ENCODE measurements at regions not wholly inside any gene's neighbourhood (a gene's known extent, or its start where the extent isn't known, plus 50 kb on each side); places are given as distances from the start of the nearest gene placed in this dataset.

GRCh38 chr5:54689411-54690251, 172.1 kb downstream of the SNX18 start:
- no peak for DNase-seq (ENCODE audit: low spot score)
- no peaks in the 10 kb centered on the region for H3K9me3 ChIP-seq
- no peak overlapping the region for H3K27ac ChIP-seq
- H3K4me1 ChIP-seq: no peaks in the 10 kb centered on the region
- no peak for TF ChIP-seq CTCF (IDR thresholded peaks at IDR 0.05)
- no peaks in the 10 kb centered on the region for H3K27me3 ChIP-seq
- no peaks in the 10 kb centered on the region for H3K36me3 ChIP-seq
- H3K4me3 ChIP-seq: no peak overlapping the region

DNA sequence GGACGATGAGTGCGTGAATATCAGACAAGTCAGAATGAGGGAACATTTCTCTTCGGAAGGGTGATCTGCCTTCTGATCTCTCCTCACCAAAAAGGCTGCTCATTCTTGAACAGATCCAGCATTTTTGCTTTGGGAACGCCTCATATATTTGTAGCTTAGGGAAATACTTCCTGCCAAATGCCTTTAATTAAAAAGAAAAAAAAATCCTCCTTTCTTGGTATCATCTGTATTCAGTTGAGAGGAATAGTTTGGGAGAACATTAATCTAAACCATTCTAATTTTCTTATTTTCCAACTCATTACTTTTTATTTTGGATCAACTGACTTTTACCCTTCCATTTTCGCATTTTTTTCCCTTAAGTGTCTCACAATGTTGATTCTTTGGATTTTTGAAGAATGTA, 163.4 kb downstream of the SNX18 start:
- H3K4me3 ChIP-seq: no peak overlapping the region
- H3K27me3 ChIP-seq: no peaks in the 10 kb centered on the region
- H3K4me1 ChIP-seq: no peaks in the 10 kb centered on the region
- H3K27ac ChIP-seq: no peak overlapping the region
- no peak for DNase-seq (ENCODE audit: low spot score)
- H3K9me3 ChIP-seq: no peaks in the 10 kb centered on the region
- no peak for TF ChIP-seq CTCF (IDR thresholded peaks at IDR 0.05)
- no peaks in the 10 kb centered on the region for H3K36me3 ChIP-seq

- no peak for TF ChIP-seq CTCF (IDR thresholded peaks at IDR 0.05)
Observed at GRCh38 chr5:54679686-54680085, 162.1 kb downstream of the SNX18 start.

DNA sequence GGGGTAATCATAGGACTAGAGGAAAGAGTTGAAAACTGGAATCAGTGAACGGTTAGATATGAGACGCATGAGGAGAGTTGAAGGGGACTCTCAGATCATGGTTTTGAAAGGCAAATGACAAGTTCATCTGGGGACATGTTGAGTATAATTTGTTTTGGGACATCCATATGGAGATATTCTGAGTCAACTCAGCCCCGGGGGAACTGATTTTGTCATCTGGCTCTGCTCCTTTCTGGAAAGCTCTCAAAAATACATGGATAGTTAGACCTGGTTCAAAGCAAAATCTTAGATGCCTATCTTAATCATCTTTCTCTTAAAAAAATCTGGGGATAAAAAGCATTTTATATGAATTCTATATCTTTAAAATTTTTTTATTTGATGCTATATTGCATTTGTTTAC, 161.2 kb downstream of the SNX18 start:
- no peaks in the 10 kb centered on the region for H3K36me3 ChIP-seq
- no peak for TF ChIP-seq CTCF (IDR thresholded peaks at IDR 0.05)
- DNase-seq (ENCODE audit: low spot score): no peak
- no peaks in the 10 kb centered on the region for H3K4me1 ChIP-seq
- no peaks in the 10 kb centered on the region for H3K27me3 ChIP-seq
- no peaks in the 10 kb centered on the region for H3K9me3 ChIP-seq
- H3K27ac ChIP-seq: no peak overlapping the region
- no peak overlapping the region for H3K4me3 ChIP-seq

More at GRCh38 chr5:54679686-54680085, 162.1 kb downstream of the SNX18 start:
- no peak overlapping the region for H3K27ac ChIP-seq
- no peaks in the 10 kb centered on the region for H3K36me3 ChIP-seq
- H3K9me3 ChIP-seq: no peaks in the 10 kb centered on the region
- no peak for DNase-seq (ENCODE audit: low spot score)
- no peaks in the 10 kb centered on the region for H3K27me3 ChIP-seq
- no peaks in the 10 kb centered on the region for H3K4me1 ChIP-seq
- H3K4me3 ChIP-seq: no peak overlapping the region

DNA sequence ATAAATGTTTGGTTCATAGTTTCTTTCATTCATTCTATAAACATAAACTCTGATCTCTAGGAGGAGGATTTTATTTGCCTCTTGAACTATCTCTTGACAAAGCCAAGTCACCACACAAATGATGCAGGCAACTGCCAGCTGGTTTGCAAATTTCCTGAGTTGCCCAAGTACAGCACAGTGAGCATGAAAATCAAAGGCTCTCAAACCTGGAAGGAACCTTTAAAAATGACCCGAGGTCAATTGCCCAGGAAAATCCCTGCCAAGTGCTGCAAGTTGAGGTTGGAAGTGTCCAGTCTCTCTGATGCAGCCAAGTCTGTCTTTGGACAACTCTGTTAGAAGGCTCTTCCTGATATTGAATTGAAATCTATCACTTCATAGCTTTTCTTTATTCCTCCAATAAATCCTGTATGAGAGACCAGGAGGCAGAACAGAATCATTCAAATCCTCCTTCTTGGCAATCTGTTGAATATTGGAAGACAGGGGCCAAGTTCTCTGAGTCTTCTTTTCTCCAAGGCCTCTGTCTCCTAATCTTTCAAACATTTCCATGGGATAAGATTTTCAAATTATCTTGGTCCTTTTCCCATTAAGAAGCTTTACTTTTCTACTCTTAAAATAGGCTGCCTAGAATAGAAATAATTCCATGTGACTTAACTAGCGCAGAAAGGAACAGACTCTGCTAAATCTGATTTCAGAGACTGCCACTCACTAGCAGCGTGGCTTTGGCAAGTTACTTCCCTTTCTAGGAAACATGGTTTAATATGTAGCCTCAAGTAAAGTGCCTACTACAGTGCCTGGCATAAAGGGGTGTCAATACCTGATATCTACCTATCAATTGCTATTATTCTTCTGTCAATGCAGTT, 159.2 kb downstream of the SNX18 start:
- H3K27me3 ChIP-seq: no peaks in the 10 kb centered on the region
- H3K27ac ChIP-seq: no peak overlapping the region
- H3K9me3 ChIP-seq: peaks cover 0 to 8% of the 10 kb centered on the region in 2 donors
- H3K36me3 ChIP-seq: no peaks in the 10 kb centered on the region
- TF ChIP-seq CTCF (IDR thresholded peaks at IDR 0.05): no peak
- no peak for DNase-seq (ENCODE audit: low spot score)
- H3K4me1 ChIP-seq: no peaks in the 10 kb centered on the region
- H3K4me3 ChIP-seq: no peak overlapping the region

Measured in right atrium auricular region (tissue), 2 donors.